NB4 (cell line): ENCODE measurements at regions not wholly inside any gene's neighbourhood (a gene's known extent, or its start where the extent isn't known, plus 50 kb on each side); places are given as distances from the start of the nearest gene placed in this dataset.

Source experiments
- CTCF ChIP-seq: IDR thresholded peaks from one replicate; pipeline ENCODE4 v1.5.1; 2012; ENCODE audit warnings: low read depth, low read length
- MYC ChIP-seq: IDR thresholded peaks from 2 replicates; pipeline ENCODE4 v1.6.1; 2011; ENCODE audit warnings: low read depth, low read length
- POLR2A ChIP-seq: IDR thresholded peaks from 2 replicates; pipeline ENCODE4 v1.6.1; 2011; ENCODE audit warnings: mild to moderate bottlenecking; ENCODE audit not compliant: insufficient read length; ENCODE audit errors: extremely low read depth
- TF ChIP-seq, protein P1 (sequence below): IDR thresholded peaks from 2 replicates; pipeline ENCODE4 v1.6.1; 2011; ENCODE audit warnings: low read depth, low read length

- TF ChIP-seq CTCF (no peak), POLR2A (no peak), MYC (no peak)
- TF ChIP-seq, protein P1, sequence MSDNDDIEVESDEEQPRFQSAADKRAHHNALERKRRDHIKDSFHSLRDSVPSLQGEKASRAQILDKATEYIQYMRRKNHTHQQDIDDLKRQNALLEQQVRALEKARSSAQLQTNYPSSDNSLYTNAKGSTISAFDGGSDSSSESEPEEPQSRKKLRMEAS = no peak
Observed at GRCh38 chr2:146203064-146203624, 1641.7 kb upstream of the ACVR2A start.
